CD1c-positive myeloid dendritic cell (primary cell): ENCODE measurements at regions not wholly inside any gene's neighbourhood (a gene's known extent, or its start where the extent isn't known, plus 50 kb on each side); places are given as distances from the start of the nearest gene placed in this dataset.
A peak's percentile ranks its signal among the peaks of the same experiment; 100 is the strongest.
"Not testable (repeated sequence)": the region's sequence is repeated elsewhere in the genome, so short reads cannot be mapped to it uniquely, and the experiment has no call there.

Source experiments
- DNase-seq: peaks from one replicate; pipeline ENCODE4 v3.0.0-alpha.2; 2016; ENCODE audit errors: extremely low spot score

GRCh38 chr16:26981266-26981938 lies 85.3 kb upstream of the C16orf82 start:
- no peak for DNase-seq

GRCh38 chr16:26982422-26982821 lies 84.3 kb upstream of the C16orf82 start:
- DNase-seq, result no peak

- DNase-seq, result no peak
These were observed 83.3 kb upstream of the C16orf82 start for GRCh38 chr16:26983426-26983825.

GRCh38 chr16:26985100-26986065 lies 81.3 kb upstream of the C16orf82 start:
- DNase-seq, result no peak

GRCh38 chr16:26987597-26988010 lies 79.1 kb upstream of the C16orf82 start:
- peak; percentile 2 for DNase-seq

GRCh38 chr16:26988186-26988585 lies 78.5 kb upstream of the C16orf82 start:
- DNase-seq, result no peak

GRCh38 chr16:26990384-26991120 lies 76.2 kb upstream of the C16orf82 start:
- DNase-seq, result not testable (repeated sequence)

- DNase-seq, result no peak
These were observed 73.9 kb upstream of the C16orf82 start for GRCh38 chr16:26992666-26993349.

GRCh38 chr16:26993511-26993910 lies 73.2 kb upstream of the C16orf82 start:
- DNase-seq, result no peak

GRCh38 chr16:26993963-26994362 lies 72.8 kb upstream of the C16orf82 start:
- DNase-seq, result no peak

GRCh38 chr16:26995522-26995921 lies 71.2 kb upstream of the C16orf82 start:
- no peak for DNase-seq

GRCh38 chr16:27005386-27005785 lies 61.3 kb upstream of the C16orf82 start:
- DNase-seq, result no peak
